HEK293 (cell line): ENCODE measurements at regions not wholly inside any gene's neighbourhood (a gene's known extent, or its start where the extent isn't known, plus 50 kb on each side); places are given as distances from the start of the nearest gene placed in this dataset.
A peak's percentile ranks its signal among the peaks of the same experiment; 100 is the strongest.

Experiments
- CTCF ChIA-PET: fragments of 350-600 bp; formaldehyde crosslinking; extraction: SDS; loops from one replicate; lab custom pipeline; 2021; ENCODE audit warnings: antibody characterized with exemption; lab: Yijun Ruan, JAX
- POLR2A ChIA-PET: fragments of 300-600 bp; formaldehyde crosslinking; extraction: SDS; loops from one replicate; lab custom pipeline; 2020; ENCODE audit warnings: antibody characterized with exemption, inconsistent platforms; lab: Yijun Ruan, JAX
- H3K27ac ChIP-seq: fragments of 200-500 bp; sonication (Bioruptor generic); 2 replicates; pipeline ENCODE4 v1.5.1; 2014; ENCODE audit warnings: low read depth, low read length, control low read depth, inconsistent platforms; ENCODE audit errors: extremely low read depth
- H3K36me3 ChIP-seq, 2 experiments: fragments of 200-500 bp in 1 of 2; sonication (Bioruptor generic) in 1 of 2; 1 replicate in 1 of 2; 2 replicates in 1 of 2; pipeline ENCODE4 v1.5.1; 2014 to 2017; ENCODE audit warnings: inconsistent platforms in 2 of 2, low read length in 2 of 2; ENCODE audit not compliant: control insufficient read depth in 2 of 2, insufficient read depth in 1 of 2
- H3K4me1 ChIP-seq: fragments of 200-500 bp; sonication (Bioruptor generic); 2 replicates; pipeline ENCODE4 v1.5.1; 2014; ENCODE audit warnings: mild to moderate bottlenecking, low read length, inconsistent platforms; ENCODE audit not compliant: control insufficient read depth, insufficient read depth
- H3K4me3 ChIP-seq: 2 replicates; pipeline ENCODE4 v1.5.1; 2011; ENCODE audit warnings: low read depth, mild to moderate bottlenecking, control low read depth, low read length, moderate library complexity
- H3K9me3 ChIP-seq: fragments of 200-500 bp; sonication (Bioruptor generic); 2 replicates; pipeline ENCODE4 v1.5.1; 2014; ENCODE audit warnings: low read depth, low read length, inconsistent platforms; ENCODE audit not compliant: control insufficient read depth, insufficient read depth
- KLF16 ChIP-seq: fragments of 450-650 bp; formaldehyde crosslinking; IDR thresholded peaks from 2 replicates; pipeline ENCODE4 v1.5.1; 2017; ENCODE audit warnings: missing biosample characterization, missing genetic modification characterization
- PRDM10 ChIP-seq: fragments of 450-650 bp; formaldehyde crosslinking; IDR thresholded peaks from 2 replicates; pipeline ENCODE4 v1.5.1; 2016; ENCODE audit warnings: missing biosample characterization, missing genetic modification characterization
- SCRT2 ChIP-seq: fragments of 450-650 bp; formaldehyde crosslinking; IDR thresholded peaks from 2 replicates; pipeline ENCODE4 v1.5.1; 2016; ENCODE audit warnings: missing biosample characterization, missing genetic modification characterization
- ZFP69B ChIP-seq: fragments of 450-650 bp; formaldehyde crosslinking; IDR thresholded peaks from 2 replicates; pipeline ENCODE4 v1.5.1; 2016; ENCODE audit warnings: missing biosample characterization, missing genetic modification characterization
- ZNF133 ChIP-seq: fragments of 450-650 bp; formaldehyde crosslinking; IDR thresholded peaks from 2 replicates; pipeline ENCODE4 v1.5.1; 2016; ENCODE audit warnings: missing biosample characterization, missing genetic modification characterization
- ZNF23 ChIP-seq: fragments of 450-650 bp; formaldehyde crosslinking; IDR thresholded peaks from 2 replicates; pipeline ENCODE4 v1.5.1; 2016; ENCODE audit warnings: missing biosample characterization, missing genetic modification characterization, borderline replicate concordance
- ZNF350 ChIP-seq: fragments of 450-650 bp; formaldehyde crosslinking; IDR thresholded peaks from 2 replicates; pipeline ENCODE4 v1.5.0; 2017; ENCODE audit warnings: missing biosample characterization, mild to moderate bottlenecking, missing genetic modification characterization
- ZNF529 ChIP-seq: fragments of 450-650 bp; formaldehyde crosslinking; IDR thresholded peaks from 2 replicates; pipeline ENCODE4 v1.5.1; 2017; ENCODE audit warnings: missing genetic modification characterization, missing biosample characterization; ENCODE audit not compliant: insufficient replicate concordance
- ZNF580 ChIP-seq: fragments of 450-650 bp; formaldehyde crosslinking; IDR thresholded peaks from 2 replicates; pipeline ENCODE4 v1.5.1; 2016; ENCODE audit warnings: missing biosample characterization, missing genetic modification characterization
- ZNF621 ChIP-seq: fragments of 450-650 bp; formaldehyde crosslinking; IDR thresholded peaks from 2 replicates; pipeline ENCODE4 v1.5.1; 2017; ENCODE audit warnings: missing biosample characterization, missing genetic modification characterization
- ZNF623 ChIP-seq: fragments of 450-650 bp; formaldehyde crosslinking; IDR thresholded peaks from 2 replicates; pipeline ENCODE4 v1.5.1; 2016; ENCODE audit warnings: missing biosample characterization, missing genetic modification characterization
- ZNF629 ChIP-seq: fragments of 450-650 bp; formaldehyde crosslinking; IDR thresholded peaks from 2 replicates; pipeline ENCODE4 v1.5.1; 2017; ENCODE audit warnings: missing biosample characterization, missing genetic modification characterization
- ZNF660 ChIP-seq: fragments of 450-650 bp; IDR thresholded peaks from 2 replicates; pipeline ENCODE4 v1.5.1; 2018; ENCODE audit warnings: missing biosample characterization, mild to moderate bottlenecking, missing genetic modification characterization
- ZNF837 ChIP-seq: fragments of 450-650 bp; formaldehyde crosslinking; IDR thresholded peaks from 2 replicates; pipeline ENCODE4 v1.5.1; 2016; ENCODE audit warnings: missing biosample characterization, missing genetic modification characterization
- TF ChIP-seq, protein P1 (sequence below): fragments of 450-650 bp; formaldehyde crosslinking; IDR thresholded peaks from 2 replicates; pipeline ENCODE4 v1.5.1; 2016; ENCODE audit warnings: missing biosample characterization, missing genetic modification characterization
- TF ChIP-seq, protein P2 (sequence below): fragments of 450-650 bp; formaldehyde crosslinking; IDR thresholded peaks from 2 replicates; pipeline ENCODE4 v1.5.1; 2016; ENCODE audit warnings: missing biosample characterization, missing genetic modification characterization
- TF ChIP-seq, protein P3 (sequence below): fragments of 450-650 bp; IDR thresholded peaks from 2 replicates; pipeline ENCODE4 v1.5.1; 2018; ENCODE audit warnings: missing biosample characterization, mild to moderate bottlenecking, missing genetic modification characterization
- TF ChIP-seq, protein P4 (sequence below): fragments of 450-650 bp; formaldehyde crosslinking; IDR thresholded peaks from 2 replicates; pipeline ENCODE4 v1.5.1; 2016; ENCODE audit warnings: missing biosample characterization, missing genetic modification characterization, borderline replicate concordance

GRCh38 chr3:41026394-41027177 lies 172.7 kb upstream of the CTNNB1 start (continued):
- 0 out of 2 replicates have a peak, but pooled peaks have one; percentile 23 for TF ChIP-seq PRDM10 (tag by site-specific recombination)
- TF ChIP-seq ZNF629: peak; percentile 40; the same call in 1 of the 2 replicates
- TF ChIP-seq ZNF580 (tag by site-specific recombination): no peak

GRCh38 chr3:41029356-41029755 lies 169.9 kb upstream of the CTNNB1 start:
- Histone ChIP-seq H3K27ac (no peak overlapping the region), H3K4me1 (no peaks in the 10 kb centered on the region), H3K36me3 (no peaks in the 10 kb centered on the region), H3K9me3 (no peaks in the 10 kb centered on the region), H3K4me3 (no peak overlapping the region)
- TF ChIP-seq ZNF837 (tag by site-specific recombination) (no peak), ZNF350 (tag by site-specific recombination) (no peak), SCRT2 (tag by site-specific recombination) (no peak), ZNF529 (no peak), ZNF623 (tag by site-specific recombination) (no peak), ZNF660 (tag by site-specific recombination) (no peak), ZNF621 (tag by site-specific recombination) (no peak), KLF16 (no peak), ZNF133 (tag by site-specific recombination) (no peak), ZNF23 (no peak), ZFP69B (tag by site-specific recombination) (no peak)
- TF ChIP-seq, protein P1, sequence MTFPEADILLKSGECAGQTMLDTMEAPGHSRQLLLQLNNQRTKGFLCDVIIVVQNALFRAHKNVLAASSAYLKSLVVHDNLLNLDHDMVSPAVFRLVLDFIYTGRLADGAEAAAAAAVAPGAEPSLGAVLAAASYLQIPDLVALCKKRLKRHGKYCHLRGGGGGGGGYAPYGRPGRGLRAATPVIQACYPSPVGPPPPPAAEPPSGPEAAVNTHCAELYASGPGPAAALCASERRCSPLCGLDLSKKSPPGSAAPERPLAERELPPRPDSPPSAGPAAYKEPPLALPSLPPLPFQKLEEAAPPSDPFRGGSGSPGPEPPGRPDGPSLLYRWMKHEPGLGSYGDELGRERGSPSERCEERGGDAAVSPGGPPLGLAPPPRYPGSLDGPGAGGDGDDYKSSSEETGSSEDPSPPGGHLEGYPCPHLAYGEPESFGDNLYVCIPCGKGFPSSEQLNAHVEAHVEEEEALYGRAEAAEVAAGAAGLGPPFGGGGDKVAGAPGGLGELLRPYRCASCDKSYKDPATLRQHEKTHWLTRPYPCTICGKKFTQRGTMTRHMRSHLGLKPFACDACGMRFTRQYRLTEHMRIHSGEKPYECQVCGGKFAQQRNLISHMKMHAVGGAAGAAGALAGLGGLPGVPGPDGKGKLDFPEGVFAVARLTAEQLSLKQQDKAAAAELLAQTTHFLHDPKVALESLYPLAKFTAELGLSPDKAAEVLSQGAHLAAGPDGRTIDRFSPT (tag by site-specific recombination): no peak
- TF ChIP-seq, protein P2, sequence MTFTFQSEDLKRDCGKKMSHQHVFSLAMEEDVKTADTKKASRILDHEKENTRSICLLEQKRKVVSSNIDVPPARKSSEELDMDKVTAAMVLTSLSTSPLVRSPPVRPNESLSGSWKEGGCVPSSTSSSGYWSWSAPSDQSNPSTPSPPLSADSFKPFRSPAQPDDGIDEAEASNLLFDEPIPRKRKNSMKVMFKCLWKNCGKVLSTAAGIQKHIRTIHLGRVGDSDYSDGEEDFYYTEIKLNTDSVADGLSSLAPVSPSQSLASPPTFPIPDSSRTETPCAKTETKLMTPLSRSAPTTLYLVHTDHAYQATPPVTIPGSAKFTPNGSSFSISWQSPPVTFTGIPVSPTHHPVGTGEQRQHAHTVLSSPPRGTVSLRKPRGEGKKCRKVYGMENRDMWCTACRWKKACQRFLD: no peak
- TF ChIP-seq, protein P3, sequence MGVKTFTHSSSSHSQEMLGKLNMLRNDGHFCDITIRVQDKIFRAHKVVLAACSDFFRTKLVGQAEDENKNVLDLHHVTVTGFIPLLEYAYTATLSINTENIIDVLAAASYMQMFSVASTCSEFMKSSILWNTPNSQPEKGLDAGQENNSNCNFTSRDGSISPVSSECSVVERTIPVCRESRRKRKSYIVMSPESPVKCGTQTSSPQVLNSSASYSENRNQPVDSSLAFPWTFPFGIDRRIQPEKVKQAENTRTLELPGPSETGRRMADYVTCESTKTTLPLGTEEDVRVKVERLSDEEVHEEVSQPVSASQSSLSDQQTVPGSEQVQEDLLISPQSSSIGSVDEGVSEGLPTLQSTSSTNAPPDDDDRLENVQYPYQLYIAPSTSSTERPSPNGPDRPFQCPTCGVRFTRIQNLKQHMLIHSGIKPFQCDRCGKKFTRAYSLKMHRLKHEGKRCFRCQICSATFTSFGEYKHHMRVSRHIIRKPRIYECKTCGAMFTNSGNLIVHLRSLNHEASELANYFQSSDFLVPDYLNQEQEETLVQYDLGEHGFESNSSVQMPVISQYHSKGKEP (tag by site-specific recombination): no peak
- TF ChIP-seq, protein P4, sequence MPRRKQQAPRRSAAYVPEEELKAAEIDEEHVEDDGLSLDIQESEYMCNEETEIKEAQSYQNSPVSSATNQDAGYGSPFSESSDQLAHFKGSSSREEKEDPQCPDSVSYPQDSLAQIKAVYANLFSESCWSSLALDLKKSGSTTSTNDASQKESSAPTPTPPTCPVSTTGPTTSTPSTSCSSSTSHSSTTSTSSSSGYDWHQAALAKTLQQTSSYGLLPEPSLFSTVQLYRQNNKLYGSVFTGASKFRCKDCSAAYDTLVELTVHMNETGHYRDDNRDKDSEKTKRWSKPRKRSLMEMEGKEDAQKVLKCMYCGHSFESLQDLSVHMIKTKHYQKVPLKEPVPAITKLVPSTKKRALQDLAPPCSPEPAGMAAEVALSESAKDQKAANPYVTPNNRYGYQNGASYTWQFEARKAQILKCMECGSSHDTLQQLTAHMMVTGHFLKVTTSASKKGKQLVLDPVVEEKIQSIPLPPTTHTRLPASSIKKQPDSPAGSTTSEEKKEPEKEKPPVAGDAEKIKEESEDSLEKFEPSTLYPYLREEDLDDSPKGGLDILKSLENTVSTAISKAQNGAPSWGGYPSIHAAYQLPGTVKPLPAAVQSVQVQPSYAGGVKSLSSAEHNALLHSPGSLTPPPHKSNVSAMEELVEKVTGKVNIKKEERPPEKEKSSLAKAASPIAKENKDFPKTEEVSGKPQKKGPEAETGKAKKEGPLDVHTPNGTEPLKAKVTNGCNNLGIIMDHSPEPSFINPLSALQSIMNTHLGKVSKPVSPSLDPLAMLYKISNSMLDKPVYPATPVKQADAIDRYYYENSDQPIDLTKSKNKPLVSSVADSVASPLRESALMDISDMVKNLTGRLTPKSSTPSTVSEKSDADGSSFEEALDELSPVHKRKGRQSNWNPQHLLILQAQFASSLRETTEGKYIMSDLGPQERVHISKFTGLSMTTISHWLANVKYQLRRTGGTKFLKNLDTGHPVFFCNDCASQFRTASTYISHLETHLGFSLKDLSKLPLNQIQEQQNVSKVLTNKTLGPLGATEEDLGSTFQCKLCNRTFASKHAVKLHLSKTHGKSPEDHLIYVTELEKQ (tag by site-specific recombination): no peak
- ChIA-PET POLR2A (no interaction called here), CTCF (no interaction called here)
